Left cardiac atrium (tissue), 4 donors: ENCODE measurements at regions not wholly inside any gene's neighbourhood (a gene's known extent, or its start where the extent isn't known, plus 50 kb on each side); places are given as distances from the start of the nearest gene placed in this dataset.
"Not testable (repeated sequence)": the region's sequence is repeated elsewhere in the genome, so short reads cannot be mapped to it uniquely, and the experiment has no call there.

ENCODE experiments used
- ATAC-seq, 2 donors: fragments of 200-7000 bp; cut with Tn5 transposase; one replicate each; pipeline ENCODE4 v1.9.1; 2020; ENCODE audit warnings: mild to moderate bottlenecking in 2 of 2, moderate library complexity in 2 of 2
- DNase-seq: peaks from one replicate; pipeline ENCODE4 v3.0.0-alpha.2; 2020
- intact Hi-C, 2 donors: fragments of 100-400 bp; cut with DNase I; formaldehyde crosslinking; loops; one replicate each; pipeline versions ENCODE4 v1.14.1 to v1.15.1; 2022 to 2023
- donor health status: DM: no; HTN: yes; CAD: no.
- donor health status: DM: no; HTN: yes; CAD: no; lungs with severe emphysema.
- donor health status: DM: yes; HTN: yes; CAD: no.
- donor health status: Dilated cardiomyopathy.

DNA sequence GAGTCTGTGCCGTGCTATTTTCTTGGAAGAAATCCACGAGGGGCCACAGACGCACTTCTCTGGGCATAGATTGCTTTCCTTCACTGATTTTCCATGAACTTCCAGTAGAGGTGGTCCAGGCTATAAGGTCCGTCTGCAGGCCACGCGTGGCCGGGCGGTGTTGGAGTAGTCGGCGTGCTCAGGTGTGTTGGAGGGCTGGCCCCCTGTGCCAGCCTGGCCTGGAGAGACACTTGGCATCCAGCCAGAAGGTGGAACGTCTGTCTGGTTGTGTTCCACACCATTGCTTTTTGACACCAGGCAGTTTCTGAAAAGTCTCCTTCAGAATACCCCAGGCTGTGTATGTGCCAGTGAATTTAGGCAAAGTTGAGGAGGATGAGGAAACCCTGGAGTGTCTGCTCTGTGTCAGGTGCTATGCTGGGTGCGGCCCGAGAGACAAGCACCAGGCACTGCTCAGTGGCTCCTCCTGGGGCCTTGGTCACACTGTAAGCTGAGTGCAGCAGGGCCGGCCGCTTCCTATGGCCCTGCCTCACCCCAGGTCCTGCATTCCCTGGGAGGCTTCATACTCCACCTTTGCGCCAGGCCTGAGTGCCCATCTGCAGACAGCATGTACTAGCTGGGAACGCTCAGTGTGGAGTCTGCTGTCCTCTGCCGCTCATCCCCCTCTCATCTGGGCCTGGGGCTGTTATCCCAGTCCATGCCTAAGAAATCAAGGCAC, 52.1 kb upstream of the TAMM41 start:
- intact Hi-C loops: no loop called here
- no peak for ATAC-seq
- DNase-seq: no peak

DNA sequence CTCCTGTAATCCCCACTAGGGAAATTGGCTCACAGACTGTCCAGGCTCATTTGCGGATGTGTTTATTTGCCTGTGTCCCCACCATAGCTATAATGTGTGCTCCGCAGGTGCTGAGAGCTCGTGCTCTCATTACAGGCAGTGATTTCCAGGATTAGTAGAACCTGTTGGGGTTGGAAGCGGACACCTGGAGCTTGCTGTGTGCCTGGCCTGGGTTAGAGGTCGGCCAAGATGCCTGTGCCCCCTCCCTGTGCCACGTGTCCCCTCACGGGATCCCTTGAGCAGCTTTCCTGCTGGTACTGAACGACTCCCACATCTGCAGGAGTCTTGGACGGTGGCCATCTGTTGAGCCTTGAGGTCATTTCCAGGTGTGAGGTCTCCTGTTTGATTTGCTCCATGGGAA, 52.7 kb upstream of the TAMM41 start:
- DNase-seq, intact Hi-C loops, ATAC-seq: not testable (repeated sequence)

DNA sequence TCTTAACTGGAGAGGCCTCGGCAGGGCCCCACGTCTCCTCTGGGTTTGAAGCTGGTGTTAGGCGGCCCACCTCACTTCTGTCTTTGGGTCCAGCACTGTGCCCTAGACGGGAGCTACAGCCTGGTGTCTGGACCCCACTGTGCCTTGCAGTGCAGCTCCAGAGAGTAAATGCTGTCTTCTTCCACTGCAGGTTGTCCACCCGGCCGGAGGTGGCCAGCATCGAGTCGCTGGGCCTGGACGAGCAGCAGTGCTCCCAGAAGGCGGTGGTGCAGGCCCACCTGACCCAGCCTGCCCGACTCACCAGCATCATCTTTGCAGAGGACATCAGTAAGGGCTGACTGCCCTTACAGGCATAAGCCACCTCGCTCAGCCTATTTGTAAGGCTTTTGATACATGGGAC, 53.1 kb upstream of the TAMM41 start:
- ATAC-seq: no peak
- intact Hi-C loops: no loop called here
- DNase-seq: no peak

DNA sequence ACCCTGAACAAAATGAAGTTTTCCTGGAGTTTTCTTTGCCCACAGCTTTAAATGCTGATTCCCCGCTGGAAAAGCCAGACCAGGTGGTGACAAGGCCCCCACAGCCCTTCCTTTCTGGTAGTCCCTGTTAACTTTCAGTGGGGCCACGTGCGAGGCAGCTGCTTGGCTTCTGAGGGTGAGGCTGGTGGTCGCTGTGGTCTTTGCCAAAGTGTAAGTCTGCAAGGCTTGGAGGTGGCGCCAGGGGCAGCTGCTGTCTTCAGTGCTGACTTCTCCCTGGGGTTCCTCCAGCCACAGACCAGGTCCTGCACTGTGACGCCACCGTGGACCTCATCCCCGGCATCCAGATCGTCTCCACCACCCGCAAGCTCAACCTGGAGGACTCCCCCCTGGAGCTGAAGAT, 54.1 kb upstream of the TAMM41 start:
- no peak for ATAC-seq
- intact Hi-C loops: no loop called here
- no peak for DNase-seq

DNA sequence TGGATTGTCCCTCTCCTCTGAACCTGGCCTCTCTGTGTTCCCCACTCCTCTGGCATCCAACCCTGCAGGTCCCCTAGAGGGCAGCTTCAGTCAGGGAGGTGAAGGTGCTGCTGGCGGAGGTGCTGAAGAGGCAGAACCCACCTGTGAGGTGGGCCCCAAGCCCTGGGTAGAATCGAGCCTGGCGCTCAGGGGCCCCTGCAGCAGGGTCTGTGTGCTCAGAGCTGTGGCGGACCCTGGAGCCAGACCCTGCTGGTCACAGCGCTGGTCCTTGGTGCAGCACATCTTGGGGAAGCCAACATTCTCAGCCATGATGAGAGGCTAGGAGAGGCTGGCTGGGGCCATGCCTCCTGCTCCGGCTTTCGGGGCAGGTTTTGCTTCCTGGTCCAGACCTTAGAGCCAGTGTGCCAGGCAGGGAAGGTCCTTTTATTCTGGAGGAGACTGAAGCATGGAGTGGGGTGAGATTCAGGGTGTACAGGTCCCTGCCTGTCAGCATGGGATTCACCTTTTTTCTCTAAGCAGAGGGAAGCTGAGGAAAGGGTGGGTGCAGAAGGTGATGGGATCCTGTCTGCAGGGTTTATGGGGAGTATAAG, 54.7 kb upstream of the TAMM41 start:
- ATAC-seq (no peak), DNase-seq (no peak)
- intact Hi-C loops: no loop called here

DNA sequence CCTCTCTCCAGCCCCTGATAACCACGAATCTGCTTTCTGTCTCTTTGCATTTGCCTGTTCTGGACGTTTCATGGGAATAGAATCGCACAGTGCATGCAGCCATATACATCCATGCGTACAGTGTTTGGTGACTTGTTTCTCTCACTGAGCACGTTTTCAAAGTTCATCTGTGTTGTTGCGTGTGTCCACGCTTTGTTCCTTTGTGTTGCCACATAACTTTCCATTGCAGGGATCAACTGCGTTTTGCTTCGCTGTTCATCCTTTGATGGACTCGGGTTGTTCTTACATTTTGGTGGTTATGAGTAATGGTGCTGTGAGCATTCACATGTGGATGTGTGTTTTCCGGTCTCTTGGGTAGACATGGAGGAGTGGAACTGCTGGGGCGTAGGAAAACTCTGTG, 56.4 kb upstream of the TAMM41 start:
- intact Hi-C loops: no loop called here
- DNase-seq (no peak), ATAC-seq (no peak)

DNA sequence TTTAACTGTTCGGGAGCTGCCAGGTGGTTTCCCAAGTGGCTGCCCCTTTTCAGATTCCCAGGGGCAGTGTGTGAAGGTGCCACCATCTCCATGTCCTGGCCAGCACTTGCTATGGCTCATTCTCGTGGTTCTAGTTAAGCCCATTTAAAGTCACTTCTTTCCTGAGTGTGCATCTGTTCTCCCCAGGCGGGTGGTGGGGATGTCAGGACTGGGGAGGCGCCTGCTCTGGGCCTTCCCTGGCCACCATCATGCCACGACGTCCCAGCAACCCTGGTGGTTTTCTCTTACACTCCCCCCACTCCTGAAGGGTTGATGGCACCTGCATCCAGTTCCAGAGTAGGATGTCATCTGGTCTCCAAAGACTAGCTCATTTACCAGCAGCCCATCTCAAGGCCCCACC, 56.8 kb upstream of the TAMM41 start:
- DNase-seq (no peak), ATAC-seq (no peak)
- intact Hi-C loops: no loop called here

DNA sequence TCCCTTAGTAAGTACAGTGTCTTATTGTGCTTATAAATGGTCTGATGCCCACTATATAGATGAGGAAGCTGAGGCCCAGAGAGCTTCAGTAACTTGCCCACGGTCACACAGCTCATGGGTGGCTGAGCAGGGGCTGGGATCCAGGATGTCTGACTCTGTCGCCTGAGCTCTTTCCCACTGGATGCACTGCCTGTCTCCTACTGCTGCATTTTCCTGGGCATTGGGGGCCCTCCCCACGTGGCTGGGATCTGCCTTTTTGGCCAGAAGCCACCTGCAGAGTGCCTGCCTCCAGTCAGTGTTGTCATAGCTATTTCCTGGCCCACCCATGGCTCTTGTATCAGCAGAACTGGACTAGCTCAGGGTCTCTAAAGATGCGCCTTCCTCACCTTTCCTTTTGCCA, 57.5 kb upstream of the TAMM41 start:
- DNase-seq: no peak
- intact Hi-C loops: no loop called here
- no peak for ATAC-seq

DNA sequence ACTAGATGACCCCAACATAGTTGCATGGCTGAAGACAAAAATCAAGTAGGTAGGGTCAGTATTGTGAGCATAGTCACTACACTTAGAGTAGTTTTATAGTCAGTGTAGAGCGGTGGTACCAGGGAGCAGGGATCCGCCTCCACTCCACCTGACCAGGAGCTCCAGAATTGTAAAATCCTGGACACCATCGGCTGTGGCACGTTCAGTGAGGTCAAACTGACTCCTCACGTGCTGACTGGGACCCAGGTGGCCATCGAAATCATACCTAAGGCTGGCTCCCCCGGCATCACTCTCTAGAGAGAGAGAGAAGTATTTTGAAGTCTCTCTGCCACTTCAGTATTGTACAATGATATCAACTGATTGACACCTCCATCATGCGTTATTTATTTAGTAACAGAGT, 59.7 kb upstream of the TAMM41 start:
- no peak for ATAC-seq
- intact Hi-C loops: no loop called here
- DNase-seq: no peak

DNA sequence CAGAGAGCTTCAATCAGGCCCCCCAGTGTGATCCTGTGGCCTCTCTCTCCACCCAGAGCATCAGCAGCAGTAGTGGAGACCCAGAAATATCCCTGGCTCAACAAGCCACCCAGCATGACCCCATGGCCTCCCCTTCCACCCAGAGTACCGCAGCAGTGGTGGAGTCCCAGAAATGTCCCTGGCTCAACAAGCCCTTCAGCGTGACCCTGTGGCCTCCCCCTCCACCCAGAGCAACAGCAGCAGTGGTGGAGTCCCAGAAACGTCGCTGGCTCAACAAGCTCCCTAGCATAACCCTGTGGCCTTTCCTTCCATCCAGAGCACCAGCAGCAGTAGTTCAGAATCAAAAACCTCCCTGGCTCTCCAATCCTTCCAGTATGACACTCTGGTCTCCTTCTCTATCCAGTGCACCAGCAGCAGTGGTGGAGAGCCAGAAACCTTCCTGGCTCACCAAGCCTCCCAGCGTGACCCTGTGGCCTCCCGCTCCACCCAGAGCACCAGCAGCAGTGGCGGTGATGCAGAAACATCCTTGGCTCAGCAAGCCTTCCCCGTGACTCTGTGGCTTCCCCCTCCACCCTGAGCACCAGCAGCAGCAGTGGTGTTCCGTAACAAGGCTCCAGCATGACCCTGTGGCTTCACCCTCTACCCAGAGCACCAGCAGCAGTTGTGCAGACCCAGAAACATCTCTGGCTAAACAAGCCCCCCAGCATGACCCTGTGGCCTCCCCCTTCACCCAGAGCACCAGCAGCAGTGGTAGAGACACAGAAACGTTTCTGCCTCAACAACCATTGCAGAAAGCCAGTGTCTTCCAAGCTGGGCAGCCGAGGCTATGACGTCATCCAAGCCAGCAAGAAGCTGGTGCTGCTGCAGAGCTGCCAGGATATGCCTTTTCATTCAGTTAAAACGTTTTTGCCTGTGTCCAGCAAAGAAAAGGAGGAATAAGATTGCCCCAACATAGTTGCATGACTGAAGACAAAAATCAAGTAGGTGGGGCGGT, 61.3 kb upstream of the TAMM41 start:
- ATAC-seq (no peak), DNase-seq (no peak)
- intact Hi-C loops: no loop called here

DNA sequence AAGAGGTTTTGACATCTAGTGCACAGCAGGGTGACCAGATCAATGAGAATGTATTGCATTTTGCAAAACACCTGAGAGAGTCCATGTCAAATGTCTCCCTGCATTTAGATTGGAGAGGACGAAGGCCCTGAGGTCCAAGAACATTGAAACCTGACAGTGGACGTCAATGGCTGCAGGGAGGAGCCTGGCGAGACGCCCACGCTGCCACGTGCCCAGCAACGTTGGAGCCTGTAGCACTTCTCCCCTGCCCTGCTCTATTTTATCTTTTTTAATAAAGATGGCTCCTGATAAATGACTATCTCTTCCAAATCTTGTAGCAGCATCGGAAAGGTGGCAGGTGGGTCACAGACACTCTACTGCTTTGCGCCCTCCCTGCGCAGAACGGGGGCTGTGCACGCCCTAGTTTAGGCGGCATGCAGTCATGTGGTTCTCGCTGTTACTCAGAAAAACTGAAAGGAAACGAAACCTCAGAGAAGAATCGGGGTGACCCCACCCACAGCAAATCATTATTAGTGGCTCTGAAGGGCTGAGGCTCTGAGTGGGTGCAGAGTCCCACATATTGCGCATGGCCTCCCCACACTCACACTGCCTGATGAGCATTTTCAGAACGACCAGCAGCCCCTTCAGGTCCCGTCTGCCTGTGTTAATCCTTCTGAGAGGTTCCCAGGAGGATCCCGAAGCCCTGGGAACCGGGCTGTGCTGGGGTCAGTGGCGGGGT, 62.5 kb upstream of the TAMM41 start:
- ATAC-seq (no peak), DNase-seq (no peak)
- intact Hi-C loops: no loop called here

DNA sequence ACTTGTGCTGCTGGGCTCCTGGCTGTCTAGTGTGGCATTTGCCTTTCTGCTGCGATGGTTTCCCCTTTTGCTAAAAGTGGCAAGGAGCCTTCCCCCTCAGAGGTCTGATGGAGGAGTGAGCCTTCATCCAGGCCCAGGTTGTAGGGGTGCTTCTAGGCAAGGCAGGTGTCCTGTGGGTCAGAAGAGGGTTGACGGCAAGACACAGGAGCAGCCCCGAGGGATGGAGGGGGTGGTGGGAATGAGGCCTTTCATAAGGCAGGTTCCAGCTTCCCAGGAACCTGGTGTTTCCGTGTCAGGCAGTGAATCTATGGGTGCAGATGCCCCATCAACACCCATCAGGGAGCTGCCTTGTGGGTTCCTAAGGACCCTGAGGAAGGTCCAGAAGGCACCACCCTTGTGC, 63.0 kb upstream of the TAMM41 start:
- intact Hi-C loops: no loop called here
- ATAC-seq: no peak
- DNase-seq: no peak

DNA sequence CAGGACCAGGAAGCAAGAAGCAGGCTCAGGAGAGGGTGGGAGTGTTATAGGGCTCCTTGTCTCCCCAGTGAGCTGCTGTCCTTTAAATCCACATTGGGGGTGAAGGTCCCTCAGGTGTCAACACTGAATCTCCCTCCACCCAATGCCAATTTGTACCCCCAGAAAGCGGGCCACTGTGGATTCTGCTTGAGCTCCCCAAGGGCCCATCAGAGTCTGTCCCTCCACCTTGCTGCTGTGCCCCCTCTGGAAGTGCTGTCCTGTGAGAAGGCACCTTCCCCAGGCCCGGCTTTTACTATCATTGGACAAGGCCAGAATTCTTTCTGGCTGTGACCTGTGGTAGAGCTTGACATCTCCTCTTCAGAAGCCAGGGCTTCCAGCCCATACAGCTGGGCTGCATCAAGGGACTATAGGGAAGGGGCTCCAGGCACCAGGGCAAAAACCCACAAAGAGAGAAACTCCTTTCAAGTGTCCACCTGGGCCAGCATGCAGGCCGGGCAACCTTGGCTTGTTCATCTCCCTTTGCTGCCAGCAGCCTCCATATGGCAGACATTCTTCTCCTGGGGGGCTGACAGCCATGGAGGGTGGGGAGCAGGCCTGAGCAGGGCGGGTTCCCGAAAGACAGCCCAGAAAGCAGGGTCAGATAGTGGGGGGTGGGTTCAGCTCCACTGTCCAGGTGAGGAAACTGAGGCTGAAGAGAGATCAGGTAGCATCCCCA, 63.7 kb upstream of the TAMM41 start:
- intact Hi-C loops, DNase-seq, ATAC-seq: not testable (repeated sequence)

DNA sequence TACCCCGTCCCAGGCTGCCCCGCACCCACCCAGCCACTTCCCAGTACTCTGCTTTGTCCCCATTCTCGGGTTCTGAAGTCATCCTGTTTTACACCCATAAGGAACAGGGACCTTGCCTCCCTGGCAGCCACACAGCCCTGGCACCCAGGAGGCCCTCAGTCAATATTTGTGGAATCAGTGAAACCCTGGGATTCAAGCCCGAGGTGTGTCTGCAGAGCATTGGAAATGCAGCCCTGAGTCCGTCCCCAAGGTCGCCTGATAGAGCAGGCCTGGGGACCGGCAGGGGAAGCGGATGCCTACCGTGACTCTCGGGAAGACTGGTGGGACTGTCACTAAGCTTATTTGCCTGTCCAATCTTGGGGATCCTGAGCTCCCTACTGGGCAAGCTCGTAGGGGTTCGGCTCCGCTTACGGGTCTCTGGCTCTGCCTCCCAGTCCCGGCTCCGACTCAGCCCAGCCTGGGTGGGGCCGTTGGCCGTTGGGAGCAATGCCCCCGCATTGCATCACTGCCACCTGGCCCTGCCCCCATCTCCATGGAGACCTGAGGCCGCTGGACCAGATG, 64.4 kb upstream of the TAMM41 start:
- peak in 1 of 2 donors; percentile 23 for ATAC-seq
- no peak for DNase-seq
- intact Hi-C loops: no loop called here

DNA sequence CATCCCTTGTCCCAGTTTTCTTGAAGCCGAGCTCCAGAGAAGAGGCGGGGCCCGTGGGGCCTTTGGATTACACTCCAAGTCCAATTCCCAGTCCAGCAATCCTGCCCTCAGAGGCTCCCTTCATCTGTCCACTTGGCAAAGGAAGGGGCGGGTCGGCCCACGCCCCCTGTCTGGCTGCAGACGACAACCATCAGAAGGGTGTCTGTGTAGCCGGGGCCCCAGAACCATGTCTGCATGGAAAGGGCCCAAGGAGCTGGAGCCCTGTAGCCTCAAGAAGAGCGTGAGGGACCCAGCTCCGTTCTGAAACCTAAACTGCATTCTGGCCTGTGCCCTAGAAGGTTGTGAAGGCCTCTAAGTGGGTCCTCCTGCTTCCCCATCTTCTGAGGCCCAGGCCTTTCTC, 65.2 kb upstream of the TAMM41 start:
- intact Hi-C loops, DNase-seq, ATAC-seq: not testable (repeated sequence)

DNA sequence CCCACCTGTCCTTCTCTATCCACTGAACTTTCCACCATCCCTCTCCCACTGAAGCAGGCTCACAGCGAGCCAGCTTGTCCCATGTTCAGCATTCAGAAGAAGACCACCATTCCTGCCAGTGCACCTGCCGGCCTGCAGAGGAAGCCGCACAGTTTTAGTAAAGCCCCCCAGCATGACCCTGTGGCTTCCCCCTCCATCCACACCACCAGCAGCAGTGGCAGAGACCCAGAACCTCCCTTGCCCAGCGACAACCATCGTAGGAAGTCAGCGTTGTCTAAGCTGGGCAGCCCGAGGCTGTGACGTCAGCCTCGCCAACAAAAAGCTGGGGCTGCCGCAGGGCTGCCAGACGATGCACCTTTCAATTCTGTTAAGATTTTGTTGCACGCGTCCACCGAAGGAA, 66.6 kb upstream of the TAMM41 start:
- ATAC-seq (no peak), DNase-seq (no peak)
- intact Hi-C loops: no loop called here

DNA sequence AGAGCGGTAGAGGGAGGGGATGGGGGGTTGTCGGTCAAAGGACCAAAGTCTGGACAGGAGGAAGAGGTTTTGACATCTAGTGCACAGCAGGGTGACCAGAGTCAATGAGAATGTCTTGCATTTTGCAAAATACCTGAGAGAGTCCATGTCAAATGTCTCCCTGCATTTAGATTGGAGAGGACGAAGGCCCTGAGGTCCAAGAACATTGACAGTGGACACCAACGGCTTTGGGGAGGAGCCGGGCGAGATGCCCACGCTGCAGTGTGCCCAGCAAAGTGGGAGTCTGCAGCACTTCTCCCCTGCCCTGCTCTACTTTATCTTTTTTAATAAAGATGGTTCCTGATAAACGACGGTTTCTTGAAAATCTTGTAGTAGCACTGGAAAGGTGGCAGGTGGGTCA, 67.4 kb upstream of the TAMM41 start:
- no peak for DNase-seq
- ATAC-seq: no peak
- intact Hi-C loops: no loop called here

DNA sequence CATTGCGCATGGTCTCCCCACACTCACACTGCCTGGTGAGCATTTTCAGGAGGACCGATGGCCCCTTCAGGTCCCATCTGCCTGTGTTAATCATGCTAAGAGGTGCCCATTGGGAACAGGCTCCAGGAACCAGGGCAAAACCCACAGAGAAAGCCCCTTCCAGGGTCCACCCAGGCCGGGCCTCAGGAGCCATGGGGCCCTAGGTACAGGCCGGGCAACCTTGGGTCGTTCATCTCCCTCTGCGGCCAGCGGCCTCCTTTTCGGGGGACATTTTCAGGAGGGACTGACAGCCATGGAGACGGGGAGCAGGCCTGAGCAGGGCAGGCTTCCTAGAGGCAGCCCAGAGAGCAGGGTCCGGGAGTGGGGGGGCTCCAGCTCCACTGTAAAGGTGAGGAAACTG, 68.0 kb upstream of the TAMM41 start:
- DNase-seq (no peak), ATAC-seq (no peak)
- intact Hi-C loops: no loop called here
